HCT116 (cell line): ENCODE measurements at regions not wholly inside any gene's neighbourhood (a gene's known extent, or its start where the extent isn't known, plus 50 kb on each side); places are given as distances from the start of the nearest gene placed in this dataset.

Experiments used
- ATAC-seq: fragments of 200-7000 bp; cut with Tn5 transposase; 2 replicates; pipeline ENCODE4 v1.9.1; 2020; ENCODE audit warnings: mild to moderate bottlenecking, moderate library complexity
- BruUV-seq: library from RNA; stranded (reverse); fragments of 400-500 nt; replicated peaks from 2 replicates; lab custom pipeline; 2021; lab: Mats Ljungman, UMichigan
- CTCF ChIA-PET: fragments of 300-600 bp; sonication (Branson Sonifier 250); formaldehyde crosslinking; loops from one replicate; lab custom pipeline; 2021; ENCODE audit warnings: antibody characterized with exemption; lab: Charles Lee
- POLR2A ChIA-PET: fragments of 300-600, 350-600 bp; sonication (Branson Sonifier 250); formaldehyde crosslinking; loops from one replicate; lab custom pipeline; 2021; ENCODE audit warnings: antibody characterized with exemption; lab: Charles Lee
- RAD21 ChIA-PET, 2 experiments: fragments of 300-600 bp; sonication (Branson Sonifier 250); formaldehyde crosslinking; loops; one replicate each; lab custom pipeline; 2023; ENCODE audit warnings: low total read pairs in 2 of 2; ENCODE audit not compliant: uncharacterized antibody in 2 of 2, unreplicated experiment in 2 of 2, low non-redundant PET in 1 of 2; lab: Charles Lee
- DNase-seq: peaks from one replicate; pipeline ENCODE4 v3.0.0-alpha.2; 2010; ENCODE audit warnings: low read depth, low spot score
- H2AFZ ChIP-seq: fragments of 200-600 bp; shearing (Covaris generic), sonication (generic); 2 replicates; pipeline ENCODE4 v1.6.1; 2017; ENCODE audit warnings: low read depth, mixed run types, mixed read lengths, antibody characterized with exemption, low read length; ENCODE audit not compliant: poor library complexity, severe bottlenecking
- H3K27ac ChIP-seq: 2 replicates; pipeline ENCODE4 v1.5.1; 2012; ENCODE audit warnings: low read depth, low read length
- H3K27me3 ChIP-seq: fragments of 200-600 bp; sonication (generic); 2 replicates; pipeline ENCODE4 v1.6.1; 2016; ENCODE audit warnings: mixed run types, low read length, mixed read lengths; ENCODE audit not compliant: insufficient read depth
- H3K36me3 ChIP-seq, 2 experiments: fragments of 200-500 bp in 1 of 2; fragments of 200-600 bp in 1 of 2; sonication (Bioruptor generic) in 1 of 2; sonication (generic) in 1 of 2; 2 replicates each; pipeline versions ENCODE4 v1.5.1 to v1.6.1; 2014 to 2016; ENCODE audit warnings: low read length in 2 of 2, inconsistent platforms in 1 of 2, mixed read lengths in 1 of 2, mixed run types in 1 of 2; ENCODE audit not compliant: insufficient read depth in 2 of 2, control insufficient read depth in 1 of 2
- H3K4me1 ChIP-seq, 2 experiments: fragments of 200-600 bp in 1 of 2; sonication (generic) in 1 of 2; 2 replicates each; pipeline versions ENCODE4 v1.5.1 to v1.6.1; 2012 to 2017; ENCODE audit warnings: low read length in 2 of 2, inconsistent platforms in 1 of 2, mild to moderate bottlenecking in 1 of 2, mixed read lengths in 1 of 2, mixed run types in 1 of 2, moderate library complexity in 1 of 2; ENCODE audit not compliant: insufficient read depth in 2 of 2, control insufficient read depth in 1 of 2
- H3K4me2 ChIP-seq: fragments of 200-600 bp; sonication (generic); 2 replicates; pipeline ENCODE4 v1.6.1; 2017; ENCODE audit warnings: mixed run types, low read length, mixed read lengths
- H3K4me3 ChIP-seq, 2 experiments: fragments of 200-600 bp in 1 of 2; sonication (generic) in 1 of 2; replicated peaks in 1 of 2; 2 replicates each; pipeline ENCODE4 v1.5.1; 2011 to 2016; ENCODE audit warnings: low read length in 2 of 2, control low read depth in 1 of 2, low read depth in 1 of 2, mild to moderate bottlenecking in 1 of 2, mixed read lengths in 1 of 2, mixed run types in 1 of 2
- H3K79me2 ChIP-seq: fragments of 200-600 bp; sonication (generic); 2 replicates; pipeline ENCODE4 v1.6.1; 2017; ENCODE audit warnings: mild to moderate bottlenecking, mixed run types, low read length, moderate library complexity, mixed read lengths; ENCODE audit not compliant: insufficient read depth
- H3K9ac ChIP-seq: fragments of 200-600 bp; sonication (generic); 2 replicates; pipeline ENCODE4 v1.6.1; 2016; ENCODE audit warnings: low read length, mixed read lengths
- H3K9me2 ChIP-seq: fragments of 200-600 bp; sonication (generic), shearing (Covaris generic); 2 replicates; pipeline ENCODE4 v1.6.1; 2017; ENCODE audit warnings: mixed run types, mild to moderate bottlenecking, moderate library complexity; ENCODE audit not compliant: insufficient read depth
- H3K9me3 ChIP-seq, 2 experiments: fragments of 200-500 bp in 1 of 2; fragments of 200-600 bp in 1 of 2; sonication (Bioruptor generic) in 1 of 2; sonication (generic) in 1 of 2; 2 replicates each; pipeline ENCODE4 v1.6.1; 2014 to 2017; ENCODE audit warnings: low read length in 2 of 2, mixed read lengths in 2 of 2, inconsistent platforms in 1 of 2, low read depth in 1 of 2, mild to moderate bottlenecking in 1 of 2, mixed run types in 1 of 2, moderate library complexity in 1 of 2; ENCODE audit not compliant: control insufficient read depth in 1 of 2, insufficient read depth in 1 of 2
- H4K20me1 ChIP-seq: fragments of 200-600 bp; sonication (generic), shearing (Covaris generic); 2 replicates; pipeline ENCODE4 v1.6.1; 2017; ENCODE audit warnings: mixed run types, mild to moderate bottlenecking, moderate library complexity; ENCODE audit not compliant: insufficient read depth
- CBX3 ChIP-seq: IDR thresholded peaks from 2 replicates; pipeline ENCODE4 v1.6.1; 2012; ENCODE audit warnings: low read depth
- CEBPB ChIP-seq: IDR thresholded peaks from 2 replicates; pipeline ENCODE4 v1.6.1; 2012; ENCODE audit warnings: low read depth
- EGR1 ChIP-seq: IDR thresholded peaks from 2 replicates; pipeline ENCODE4 v1.6.1; 2012; ENCODE audit warnings: low read depth
- EZH2 ChIP-seq: fragments of 200-600 bp; sonication (generic); IDR thresholded peaks from 2 replicates; pipeline ENCODE4 v1.6.1; 2017; ENCODE audit warnings: antibody characterized with exemption, mixed run types
- EZH2phosphoT487 ChIP-seq: fragments of 200-600 bp; IDR thresholded peaks from 2 replicates; pipeline ENCODE4 v1.6.1; 2018; ENCODE audit warnings: antibody characterized with exemption, borderline replicate concordance
- SP1 ChIP-seq: IDR thresholded peaks from 2 replicates; pipeline ENCODE4 v1.6.1; 2012; ENCODE audit warnings: low read depth
- SRF ChIP-seq: IDR thresholded peaks from 2 replicates; pipeline ENCODE4 v1.6.1; 2012; ENCODE audit warnings: low read depth
- TCF7L2 ChIP-seq: IDR thresholded peaks from 2 replicates; pipeline ENCODE4 v1.7.0; 2011; ENCODE audit warnings: borderline replicate concordance, inconsistent platforms; ENCODE audit not compliant: insufficient read depth, insufficient read length; ENCODE audit errors: extremely low read depth
- ZNF274 ChIP-seq: fragments of 200-500 bp; sonication (Bioruptor generic); IDR thresholded peaks from 2 replicates; pipeline ENCODE4 v1.6.1; 2014; ENCODE audit warnings: mild to moderate bottlenecking, low read depth, low read length, inconsistent platforms
- intact Hi-C: fragments of 100-400 bp; cut with micrococcal nuclease; formaldehyde crosslinking; loops from 2 replicates; pipeline ENCODE4 v1.10.0; 2022
- TF ChIP-seq, protein P1 (sequence below): IDR thresholded peaks from 2 replicates; pipeline ENCODE4 v1.6.1; 2011; ENCODE audit warnings: mild to moderate bottlenecking, low read length, moderate library complexity; ENCODE audit not compliant: insufficient replicate concordance; ENCODE audit errors: extremely low read depth

DNA sequence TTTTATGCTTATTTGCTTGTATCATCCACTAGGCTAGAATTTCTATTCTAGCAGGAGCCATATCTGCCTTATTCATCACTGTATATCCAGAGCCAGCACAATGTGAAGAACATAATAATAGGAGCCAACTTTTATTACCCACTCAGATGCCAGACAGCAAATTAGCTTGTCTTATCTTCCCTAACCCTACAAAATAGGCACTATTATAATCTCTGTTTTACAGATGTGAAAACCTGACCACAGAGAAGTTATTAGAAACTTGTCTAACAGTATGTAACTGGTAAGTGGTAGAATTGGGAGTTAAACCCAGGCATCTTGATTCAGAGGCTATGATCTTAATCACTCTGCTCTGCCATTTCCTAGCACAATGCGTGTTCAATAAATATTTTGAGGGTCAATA, 579.5 kb downstream of the CAAP1 start:
- TF ChIP-seq TCF7L2 = no peak
- TF ChIP-seq CEBPB = no peak
- no peak for TF ChIP-seq EZH2phosphoT487
- TF ChIP-seq CBX3 = no peak
- TF ChIP-seq SRF = no peak
- TF ChIP-seq, protein P1, sequence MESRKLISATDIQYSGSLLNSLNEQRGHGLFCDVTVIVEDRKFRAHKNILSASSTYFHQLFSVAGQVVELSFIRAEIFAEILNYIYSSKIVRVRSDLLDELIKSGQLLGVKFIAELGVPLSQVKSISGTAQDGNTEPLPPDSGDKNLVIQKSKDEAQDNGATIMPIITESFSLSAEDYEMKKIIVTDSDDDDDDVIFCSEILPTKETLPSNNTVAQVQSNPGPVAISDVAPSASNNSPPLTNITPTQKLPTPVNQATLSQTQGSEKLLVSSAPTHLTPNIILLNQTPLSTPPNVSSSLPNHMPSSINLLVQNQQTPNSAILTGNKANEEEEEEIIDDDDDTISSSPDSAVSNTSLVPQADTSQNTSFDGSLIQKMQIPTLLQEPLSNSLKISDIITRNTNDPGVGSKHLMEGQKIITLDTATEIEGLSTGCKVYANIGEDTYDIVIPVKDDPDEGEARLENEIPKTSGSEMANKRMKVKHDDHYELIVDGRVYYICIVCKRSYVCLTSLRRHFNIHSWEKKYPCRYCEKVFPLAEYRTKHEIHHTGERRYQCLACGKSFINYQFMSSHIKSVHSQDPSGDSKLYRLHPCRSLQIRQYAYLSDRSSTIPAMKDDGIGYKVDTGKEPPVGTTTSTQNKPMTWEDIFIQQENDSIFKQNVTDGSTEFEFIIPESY = no peak
- TF ChIP-seq EZH2 = no peak
- TF ChIP-seq ZNF274 = no peak
- TF ChIP-seq SP1 = no peak
- TF ChIP-seq EGR1 = no peak
- peaks cover 4 to 14% of the 10 kb centered on the region in 2 experiments; a peak in 2 of 4 replicates for H3K9me3 ChIP-seq
- intact Hi-C loops = no loop called here
- RAD21 ChIA-PET = no interaction called here
- POLR2A ChIA-PET = no interaction called here
- no peaks in the 10 kb centered on the region for H3K36me3 ChIP-seq
- no peak for DNase-seq
- no TSS peak for BruUV-seq
- H2AFZ ChIP-seq = no peak overlapping the region
- no peak overlapping the region for H3K27ac ChIP-seq
- H3K9me2 ChIP-seq = no peaks in the 10 kb centered on the region
- no peaks in the 10 kb centered on the region for H3K4me1 ChIP-seq
- H3K4me3 ChIP-seq = no peak overlapping the region
- H3K4me2 ChIP-seq = no peak overlapping the region
- ATAC-seq = no peak
- CTCF ChIA-PET = no interaction called here
- no peaks in the 10 kb centered on the region for H3K27me3 ChIP-seq
- H3K79me2 ChIP-seq = no peaks in the 10 kb centered on the region
- no peak overlapping the region for H3K9ac ChIP-seq
- no peaks in the 10 kb centered on the region for H4K20me1 ChIP-seq
